GM10266 (cell line): ENCODE measurements at regions not wholly inside any gene's neighbourhood (a gene's known extent, or its start where the extent isn't known, plus 50 kb on each side); places are given as distances from the start of the nearest gene placed in this dataset.

Source experiments
- DNase-seq: peaks from one replicate; pipeline ENCODE4 v3.0.0; 2012; ENCODE audit errors: extremely low spot score
- TF ChIP-seq, protein P1 (sequence below): IDR thresholded peaks from 2 replicates; pipeline ENCODE4 v1.5.1; 2012; ENCODE audit warnings: mild to moderate bottlenecking, low read depth; ENCODE audit not compliant: control insufficient read depth, insufficient read depth; ENCODE audit errors: missing control alignments

DNA sequence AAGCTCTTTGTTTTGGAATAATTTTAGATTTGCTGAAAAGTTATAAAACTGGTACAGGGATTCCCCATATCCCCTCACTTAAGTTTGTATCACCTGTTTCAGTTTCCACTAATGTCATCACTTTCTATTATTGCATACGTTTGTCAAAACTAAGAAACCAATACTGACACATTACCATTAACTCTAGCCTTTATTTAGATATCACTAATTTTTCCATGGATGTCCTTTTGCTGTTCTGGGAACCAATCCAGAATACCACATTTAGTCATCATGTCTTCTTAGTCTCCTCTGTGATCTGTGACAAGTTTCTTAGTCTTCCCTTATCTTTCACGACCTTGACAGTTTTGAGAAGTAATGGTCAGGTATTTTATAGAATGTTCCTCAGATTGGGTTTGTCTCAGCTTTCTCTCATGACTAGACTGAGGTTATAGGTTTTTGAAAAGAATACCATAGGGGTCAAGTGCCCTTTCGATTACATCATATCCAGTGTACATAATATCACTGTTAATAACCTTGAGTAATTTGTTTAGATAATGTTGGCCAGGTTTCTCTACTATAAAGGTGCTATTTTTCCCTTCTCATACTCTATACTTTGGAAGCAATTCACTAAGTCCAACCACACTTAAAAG is 51.9 kb upstream of the NMUR2 start:
- TF ChIP-seq, protein P1, sequence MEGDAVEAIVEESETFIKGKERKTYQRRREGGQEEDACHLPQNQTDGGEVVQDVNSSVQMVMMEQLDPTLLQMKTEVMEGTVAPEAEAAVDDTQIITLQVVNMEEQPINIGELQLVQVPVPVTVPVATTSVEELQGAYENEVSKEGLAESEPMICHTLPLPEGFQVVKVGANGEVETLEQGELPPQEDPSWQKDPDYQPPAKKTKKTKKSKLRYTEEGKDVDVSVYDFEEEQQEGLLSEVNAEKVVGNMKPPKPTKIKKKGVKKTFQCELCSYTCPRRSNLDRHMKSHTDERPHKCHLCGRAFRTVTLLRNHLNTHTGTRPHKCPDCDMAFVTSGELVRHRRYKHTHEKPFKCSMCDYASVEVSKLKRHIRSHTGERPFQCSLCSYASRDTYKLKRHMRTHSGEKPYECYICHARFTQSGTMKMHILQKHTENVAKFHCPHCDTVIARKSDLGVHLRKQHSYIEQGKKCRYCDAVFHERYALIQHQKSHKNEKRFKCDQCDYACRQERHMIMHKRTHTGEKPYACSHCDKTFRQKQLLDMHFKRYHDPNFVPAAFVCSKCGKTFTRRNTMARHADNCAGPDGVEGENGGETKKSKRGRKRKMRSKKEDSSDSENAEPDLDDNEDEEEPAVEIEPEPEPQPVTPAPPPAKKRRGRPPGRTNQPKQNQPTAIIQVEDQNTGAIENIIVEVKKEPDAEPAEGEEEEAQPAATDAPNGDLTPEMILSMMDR, result no peak
- DNase-seq, result peak; percentile 15

DNA sequence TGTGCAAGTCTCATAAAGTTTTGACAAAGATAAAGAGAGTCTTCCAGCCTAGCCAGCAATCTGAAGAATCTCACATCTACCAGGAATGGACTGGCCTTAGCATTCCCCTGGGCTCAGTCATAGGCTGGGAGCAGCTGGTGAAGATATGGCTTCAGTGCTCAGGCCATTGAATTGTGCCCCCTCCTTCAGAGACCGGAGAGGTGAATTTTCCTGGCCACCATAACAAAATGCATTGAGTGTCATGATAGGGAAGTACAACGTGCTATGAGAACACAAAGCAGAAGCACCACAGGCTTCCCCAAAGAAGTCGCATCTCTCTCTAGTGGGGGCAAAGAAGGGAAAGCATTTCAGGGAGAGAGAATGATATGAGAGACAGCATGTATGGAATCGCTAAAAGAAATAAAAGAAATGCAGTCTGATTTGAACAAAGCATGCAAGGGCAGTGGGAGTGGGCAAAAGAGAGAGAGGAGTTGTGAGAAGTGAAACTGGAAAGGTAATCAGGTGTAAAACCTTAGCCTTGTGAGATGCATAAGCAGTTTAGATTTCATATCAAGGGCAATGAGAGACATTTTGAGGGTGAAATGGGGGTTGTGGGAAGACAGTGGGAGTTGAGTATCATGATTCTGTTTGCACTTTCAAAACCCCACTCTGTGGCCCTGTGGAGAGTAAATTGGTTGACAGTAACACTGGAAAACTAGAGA is 57.1 kb upstream of the NMUR2 start:
- TF ChIP-seq, protein P1, result no peak
- peak; percentile 12 for DNase-seq

DNA sequence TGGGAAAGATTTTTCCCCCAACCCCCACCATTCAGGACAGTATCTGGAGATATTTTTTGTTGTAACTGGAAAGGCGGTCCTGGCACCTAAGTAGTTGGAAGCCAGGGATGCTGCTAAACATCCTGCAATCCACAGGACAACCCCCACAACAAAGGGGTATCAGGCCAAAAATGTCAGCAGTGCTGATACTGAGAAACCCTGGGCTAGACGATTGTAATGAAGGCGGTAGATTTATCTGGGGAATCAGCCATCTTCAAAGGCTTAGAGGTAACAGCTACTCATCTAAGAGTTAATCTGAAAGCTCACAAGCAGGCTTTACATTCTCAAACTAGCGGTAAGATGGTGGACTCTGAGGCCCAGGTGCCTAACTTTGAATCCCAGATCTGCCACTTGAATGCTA is 59.0 kb upstream of the NMUR2 start:
- TF ChIP-seq, protein P1, result no peak
- no peak for DNase-seq

DNA sequence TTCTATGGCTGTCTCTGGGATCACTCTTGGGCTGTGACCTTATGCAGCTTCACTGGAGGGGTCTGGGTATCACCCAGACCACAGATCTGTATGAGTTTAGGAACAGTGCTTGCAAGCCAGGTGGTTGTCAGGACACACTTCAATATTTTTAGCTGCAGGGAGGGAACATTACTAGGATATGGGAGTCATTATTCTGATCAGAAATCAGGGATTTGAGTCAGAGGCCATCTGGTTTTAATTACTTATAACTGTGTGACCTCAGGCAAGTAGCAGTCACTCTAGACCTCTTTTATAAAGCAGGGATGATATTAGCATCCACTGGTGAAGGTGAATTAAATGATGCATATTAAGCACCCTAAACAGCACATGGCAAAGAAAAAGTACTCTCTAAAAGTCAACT is 60.1 kb upstream of the NMUR2 start:
- no peak for DNase-seq

DNA sequence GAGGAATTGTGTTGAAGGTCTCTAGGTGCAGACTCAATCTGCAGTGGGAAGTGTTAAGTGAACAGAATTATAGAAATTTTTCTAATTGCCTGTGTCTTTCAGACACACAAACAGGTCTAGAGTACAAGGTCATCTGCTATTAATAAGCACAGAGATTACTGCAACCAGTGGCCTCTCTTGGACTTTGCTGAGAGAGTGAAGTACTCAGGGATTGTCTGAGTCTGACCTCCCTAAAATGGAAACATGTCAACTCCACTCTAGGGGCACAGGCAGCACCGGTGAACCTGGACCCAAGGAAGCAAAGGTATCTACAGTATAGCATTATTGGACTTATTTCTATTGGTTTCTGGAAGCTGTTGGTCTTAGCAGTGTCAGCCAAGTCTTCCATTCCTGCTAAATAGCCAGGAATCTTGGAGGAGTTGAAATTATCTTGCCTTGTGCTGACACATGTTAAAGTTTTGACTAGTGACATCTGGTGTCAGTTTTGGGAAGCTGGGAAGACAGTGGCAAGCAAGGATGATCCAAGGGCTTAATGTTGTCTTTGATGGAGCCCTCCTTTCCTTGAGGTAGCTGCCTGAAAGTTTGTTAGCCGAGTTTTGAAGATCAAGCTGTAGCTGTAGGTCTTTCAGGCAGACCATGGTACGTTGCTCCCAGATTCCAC is 61.1 kb upstream of the NMUR2 start:
- no peak for DNase-seq
- TF ChIP-seq, protein P1, result no peak

More for the DNA sequence above, 60.1 kb upstream of the NMUR2 start:
- TF ChIP-seq, protein P1, result no peak

DNA sequence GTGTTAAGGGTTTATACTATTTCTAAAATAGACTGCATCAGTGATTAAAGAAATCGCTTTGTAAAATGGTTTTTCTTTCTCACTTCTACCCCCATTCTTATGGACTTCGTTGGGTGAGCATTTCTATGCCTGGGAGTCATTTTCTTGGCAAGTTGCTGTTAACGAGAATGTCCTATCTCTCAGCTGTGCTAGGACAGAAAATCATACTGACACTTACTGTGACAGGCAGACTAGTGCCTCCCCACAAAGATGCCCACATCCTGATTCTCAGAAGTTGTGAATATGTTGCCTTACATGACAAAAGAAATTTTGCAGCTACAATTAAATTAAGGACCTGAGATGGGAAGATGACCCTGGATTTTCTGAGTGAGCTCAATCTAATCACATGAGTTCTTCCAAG is 65.1 kb upstream of the NMUR2 start:
- no peak for DNase-seq
- TF ChIP-seq, protein P1, result no peak

DNA sequence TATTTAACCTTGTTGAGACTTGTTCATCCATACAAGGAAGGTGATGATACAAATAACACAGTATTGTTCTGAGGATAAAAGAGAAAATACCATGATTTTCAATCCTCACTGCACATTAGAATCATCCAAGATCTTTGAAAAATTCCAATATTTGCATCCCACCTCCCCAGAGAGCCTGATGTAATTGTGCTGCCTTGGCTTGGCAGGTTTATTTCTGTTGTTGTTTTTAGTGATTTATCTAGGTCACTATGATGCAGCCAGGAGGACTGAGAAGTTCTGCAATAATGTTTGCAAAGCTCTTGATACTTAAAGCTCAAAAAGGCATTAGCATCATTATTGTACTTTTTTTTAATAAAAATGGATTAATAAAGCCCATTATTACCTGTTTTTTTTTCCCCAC is 67.0 kb upstream of the NMUR2 start:
- no peak for DNase-seq
- TF ChIP-seq, protein P1, result no peak
